WTC11 (cell line): ENCODE measurements at regions not wholly inside any gene's neighbourhood (a gene's known extent, or its start where the extent isn't known, plus 50 kb on each side); places are given as distances from the start of the nearest gene placed in this dataset.

Experiments
- ATAC-seq: fragments of 200-7000 bp; cut with Tn5 transposase; 2 replicates; pipeline ENCODE4 v1.10.0; 2021; ENCODE audit warnings: mild to moderate bottlenecking, moderate library complexity
- CTCF ChIA-PET: fragments of 300-600 bp; sonication (Branson Sonifier 250); formaldehyde crosslinking; loops from one replicate; lab custom pipeline; 2021; ENCODE audit warnings: antibody characterized with exemption; lab: Charles Lee
- POLR2A ChIA-PET: fragments of 350-600 bp; sonication (Branson Sonifier 250); formaldehyde crosslinking; loops from one replicate; lab custom pipeline; 2021; ENCODE audit warnings: antibody characterized with exemption; lab: Charles Lee
- DNase-seq: peaks from one replicate; pipeline ENCODE4 v3.0.0; 2021; ENCODE audit warnings: low spot score
- H3K27ac Mint-ChIP-seq: 2 replicates; pipeline ENCODE4 v1.8.0; 2021; ENCODE audit warnings: mixed read lengths
- H3K27me3 Mint-ChIP-seq: 2 replicates; pipeline ENCODE4 v1.8.0; 2021; ENCODE audit warnings: low read depth, mild to moderate bottlenecking, moderate library complexity, mixed read lengths
- H3K36me3 Mint-ChIP-seq: 2 replicates; pipeline ENCODE4 v1.8.0; 2021; ENCODE audit warnings: mixed read lengths
- H3K4me1 Mint-ChIP-seq: 2 replicates; pipeline ENCODE4 v1.8.0; 2022; ENCODE audit warnings: mixed read lengths
- H3K4me3 Mint-ChIP-seq: 2 replicates; pipeline ENCODE4 v1.8.0; 2021; ENCODE audit warnings: mild to moderate bottlenecking, moderate library complexity, mixed read lengths
- H3K9me3 Mint-ChIP-seq: 2 replicates; pipeline ENCODE4 v1.8.0; 2021; ENCODE audit warnings: mixed read lengths
- ATF1 ChIP-seq: sonication (generic); formaldehyde crosslinking; IDR thresholded peaks from 2 replicates; pipeline ENCODE4 v1.8.1; 2023; ENCODE audit warnings: mild to moderate bottlenecking, moderate library complexity, missing genetic modification reagents
- CREM ChIP-seq: sonication (generic); formaldehyde crosslinking; IDR thresholded peaks from 2 replicates; pipeline ENCODE4 v1.8.1; 2022; ENCODE audit warnings: mild to moderate bottlenecking, missing genetic modification reagents, moderate library complexity
- EMX1 ChIP-seq: fragments of 250-450 bp; sonication (Bioruptor Pico); IDR thresholded peaks from 2 replicates; pipeline ENCODE4 v1.8.0; 2021; ENCODE audit warnings: mild to moderate bottlenecking
- FOXP1 ChIP-seq: sonication (generic); formaldehyde crosslinking; IDR thresholded peaks from 2 replicates; pipeline ENCODE4 v1.8.0; 2022; ENCODE audit warnings: missing genetic modification reagents, mild to moderate bottlenecking, moderate library complexity, borderline replicate concordance
- GTF2I ChIP-seq: fragments of 250-450 bp; sonication (Bioruptor Pico); conservative IDR thresholded peaks from 2 replicates; pipeline ENCODE4 v1.4.0; 2021; ENCODE audit warnings: mild to moderate bottlenecking
- HMGA2 ChIP-seq: fragments of 250-450 bp; sonication (Bioruptor Pico); IDR thresholded peaks from 2 replicates; pipeline ENCODE4 v1.4.0; 2021; ENCODE audit warnings: mild to moderate bottlenecking, moderate library complexity
- MXD4 ChIP-seq: fragments of 250-450 bp; sonication (Bioruptor Pico); IDR thresholded peaks from 2 replicates; pipeline ENCODE4 v1.8.0; 2021; ENCODE audit warnings: mild to moderate bottlenecking, moderate library complexity, borderline replicate concordance
- NFYB ChIP-seq: sonication (generic); formaldehyde crosslinking; conservative IDR thresholded peaks from 2 replicates; pipeline ENCODE4 v1.8.0; 2022; ENCODE audit warnings: low read depth, missing genetic modification reagents
- NR3C1 ChIP-seq: sonication (generic); formaldehyde crosslinking; conservative IDR thresholded peaks from 2 replicates; pipeline ENCODE4 v1.8.1; 2023; ENCODE audit warnings: low read depth, mild to moderate bottlenecking, missing genetic modification reagents
- PRRX2 ChIP-seq: fragments of 250-450 bp; sonication (Bioruptor Pico); IDR thresholded peaks from 2 replicates; pipeline ENCODE4 v1.8.0; 2021; ENCODE audit warnings: mild to moderate bottlenecking
- SOX15 ChIP-seq: fragments of 250-450 bp; sonication (Bioruptor Pico); IDR thresholded peaks from 2 replicates; pipeline ENCODE4 v1.9.0; 2021; ENCODE audit warnings: mild to moderate bottlenecking
- ZBTB21 ChIP-seq: sonication (generic); formaldehyde crosslinking; IDR thresholded peaks from 2 replicates; pipeline ENCODE4 v1.8.1; 2023; ENCODE audit warnings: mild to moderate bottlenecking, missing genetic modification reagents, borderline replicate concordance
- ZNF219 ChIP-seq: sonication (generic); formaldehyde crosslinking; IDR thresholded peaks from 2 replicates; pipeline ENCODE4 v1.8.0; 2023; ENCODE audit warnings: missing genetic modification reagents, mild to moderate bottlenecking, borderline replicate concordance
- ZNF263 ChIP-seq: sonication (generic); formaldehyde crosslinking; IDR thresholded peaks from 2 replicates; pipeline ENCODE4 v1.8.1; 2022; ENCODE audit warnings: low read depth, mild to moderate bottlenecking, moderate library complexity, missing genetic modification reagents
- ZNF416 ChIP-seq: fragments of 250-450 bp; sonication (Bioruptor Pico); IDR thresholded peaks from 2 replicates; pipeline ENCODE4 v1.9.0; 2021; ENCODE audit warnings: mild to moderate bottlenecking, inconsistent platforms
- ZNF423 ChIP-seq: fragments of 250-450 bp; sonication (Bioruptor Pico); IDR thresholded peaks from 2 replicates; pipeline ENCODE4 v2.1.2; 2022; ENCODE audit warnings: mild to moderate bottlenecking, moderate library complexity
- ZNF671 ChIP-seq: fragments of 250-450 bp; sonication (Bioruptor Pico); IDR thresholded peaks from 2 replicates; pipeline ENCODE4 v1.8.0; 2021; ENCODE audit warnings: mild to moderate bottlenecking
- TF ChIP-seq, protein P1 (sequence below): fragments of 250-450 bp; sonication (Bioruptor Pico); IDR thresholded peaks from 2 replicates; pipeline ENCODE4 v1.8.0; 2021; ENCODE audit warnings: mild to moderate bottlenecking
- TF ChIP-seq, protein P2 (sequence below): sonication (generic); formaldehyde crosslinking; IDR thresholded peaks from 2 replicates; pipeline ENCODE4 v1.8.1; 2022; ENCODE audit warnings: mild to moderate bottlenecking, missing genetic modification reagents, moderate library complexity, borderline replicate concordance
- TF ChIP-seq, protein P3 (sequence below): sonication (generic); formaldehyde crosslinking; IDR thresholded peaks from 2 replicates; pipeline ENCODE4 v1.8.1; 2022; ENCODE audit warnings: missing genetic modification reagents, borderline replicate concordance
- TF ChIP-seq, protein P4 (sequence below): sonication (generic); formaldehyde crosslinking; IDR thresholded peaks from 2 replicates; pipeline ENCODE4 v1.8.1; 2022; ENCODE audit warnings: low read depth, missing genetic modification reagents, borderline replicate concordance
- TF ChIP-seq, protein P5 (sequence below): fragments of 250-450 bp; sonication (Bioruptor Pico); IDR thresholded peaks from 2 replicates; pipeline ENCODE4 v2.1.2; 2022; ENCODE audit warnings: mild to moderate bottlenecking, moderate library complexity
- TF ChIP-seq, protein P6 (sequence below): sonication (generic); formaldehyde crosslinking; IDR thresholded peaks from 2 replicates; pipeline ENCODE4 v1.8.1; 2022; ENCODE audit warnings: mild to moderate bottlenecking, moderate library complexity, missing genetic modification reagents
- TF ChIP-seq, protein P7 (sequence below): fragments of 250-450 bp; sonication (Bioruptor Pico); IDR thresholded peaks from 2 replicates; pipeline ENCODE4 v1.9.0; 2021; ENCODE audit warnings: moderate library complexity, mild to moderate bottlenecking, inconsistent platforms, borderline replicate concordance

DNA sequence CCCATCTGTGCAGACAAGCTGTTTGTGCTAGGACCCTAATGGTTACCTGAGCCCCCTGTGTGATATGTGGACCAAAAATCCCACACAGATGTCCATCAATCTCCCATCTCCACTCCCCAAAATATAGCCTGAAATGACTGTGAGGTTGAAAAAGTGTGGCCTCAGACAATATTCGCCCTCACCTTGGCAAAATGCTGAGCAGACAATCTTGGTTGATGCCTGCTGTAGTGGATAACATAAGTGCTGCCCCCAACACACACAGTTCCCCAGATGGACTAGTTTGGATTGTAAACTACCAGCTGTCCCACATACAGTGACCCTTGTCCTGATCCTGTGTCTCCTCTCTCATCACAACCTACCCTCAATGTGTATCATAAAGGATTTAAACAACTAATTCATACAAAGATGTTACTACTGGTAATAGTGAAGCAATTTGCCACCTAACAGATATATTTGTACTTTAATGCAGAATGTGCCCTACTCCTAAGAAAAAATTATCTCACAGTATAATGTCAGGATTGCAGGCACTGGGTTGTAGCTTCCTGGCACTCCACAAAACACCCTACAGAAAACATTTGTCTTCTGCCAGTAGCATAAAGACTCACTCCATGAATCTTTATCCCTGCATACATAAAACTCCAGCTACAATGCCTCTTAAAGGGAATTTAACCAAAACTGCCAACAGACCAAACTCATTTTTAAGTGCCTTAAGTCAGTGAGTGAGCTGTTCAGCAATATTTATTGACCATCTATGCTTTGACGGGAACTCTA, 161.6 kb downstream of the FBXO15 start (continued):
- TF ChIP-seq MXD4 (CRISPR knock-in tag) (no peak), SOX15 (no peak), HMGA2 (CRISPR knock-in tag) (no peak), GTF2I (CRISPR knock-in tag) (no peak), ZNF416 (CRISPR knock-in tag) (no peak), ZNF263 (CRISPR knock-in tag) (no peak), EMX1 (CRISPR knock-in tag) (no peak), PRRX2 (CRISPR knock-in tag) (no peak), ATF1 (CRISPR knock-in tag) (no peak), FOXP1 (CRISPR knock-in tag) (no peak), ZNF423 (no peak), ZNF671 (no peak)
- TF ChIP-seq, protein P1, sequence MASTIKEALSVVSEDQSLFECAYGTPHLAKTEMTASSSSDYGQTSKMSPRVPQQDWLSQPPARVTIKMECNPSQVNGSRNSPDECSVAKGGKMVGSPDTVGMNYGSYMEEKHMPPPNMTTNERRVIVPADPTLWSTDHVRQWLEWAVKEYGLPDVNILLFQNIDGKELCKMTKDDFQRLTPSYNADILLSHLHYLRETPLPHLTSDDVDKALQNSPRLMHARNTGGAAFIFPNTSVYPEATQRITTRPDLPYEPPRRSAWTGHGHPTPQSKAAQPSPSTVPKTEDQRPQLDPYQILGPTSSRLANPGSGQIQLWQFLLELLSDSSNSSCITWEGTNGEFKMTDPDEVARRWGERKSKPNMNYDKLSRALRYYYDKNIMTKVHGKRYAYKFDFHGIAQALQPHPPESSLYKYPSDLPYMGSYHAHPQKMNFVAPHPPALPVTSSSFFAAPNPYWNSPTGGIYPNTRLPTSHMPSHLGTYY (CRISPR knock-in tag), result no peak
- TF ChIP-seq, protein P2, sequence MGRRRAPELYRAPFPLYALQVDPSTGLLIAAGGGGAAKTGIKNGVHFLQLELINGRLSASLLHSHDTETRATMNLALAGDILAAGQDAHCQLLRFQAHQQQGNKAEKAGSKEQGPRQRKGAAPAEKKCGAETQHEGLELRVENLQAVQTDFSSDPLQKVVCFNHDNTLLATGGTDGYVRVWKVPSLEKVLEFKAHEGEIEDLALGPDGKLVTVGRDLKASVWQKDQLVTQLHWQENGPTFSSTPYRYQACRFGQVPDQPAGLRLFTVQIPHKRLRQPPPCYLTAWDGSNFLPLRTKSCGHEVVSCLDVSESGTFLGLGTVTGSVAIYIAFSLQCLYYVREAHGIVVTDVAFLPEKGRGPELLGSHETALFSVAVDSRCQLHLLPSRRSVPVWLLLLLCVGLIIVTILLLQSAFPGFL (CRISPR knock-in tag), result no peak
- TF ChIP-seq, protein P3, sequence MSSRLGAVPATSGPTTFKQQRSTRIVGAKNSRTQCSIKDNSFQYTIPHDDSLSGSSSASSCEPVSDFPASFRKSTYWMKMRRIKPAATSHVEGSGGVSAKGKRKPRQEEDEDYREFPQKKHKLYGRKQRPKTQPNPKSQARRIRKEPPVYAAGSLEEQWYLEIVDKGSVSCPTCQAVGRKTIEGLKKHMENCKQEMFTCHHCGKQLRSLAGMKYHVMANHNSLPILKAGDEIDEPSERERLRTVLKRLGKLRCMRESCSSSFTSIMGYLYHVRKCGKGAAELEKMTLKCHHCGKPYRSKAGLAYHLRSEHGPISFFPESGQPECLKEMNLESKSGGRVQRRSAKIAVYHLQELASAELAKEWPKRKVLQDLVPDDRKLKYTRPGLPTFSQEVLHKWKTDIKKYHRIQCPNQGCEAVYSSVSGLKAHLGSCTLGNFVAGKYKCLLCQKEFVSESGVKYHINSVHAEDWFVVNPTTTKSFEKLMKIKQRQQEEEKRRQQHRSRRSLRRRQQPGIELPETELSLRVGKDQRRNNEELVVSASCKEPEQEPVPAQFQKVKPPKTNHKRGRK, result no peak

DNA sequence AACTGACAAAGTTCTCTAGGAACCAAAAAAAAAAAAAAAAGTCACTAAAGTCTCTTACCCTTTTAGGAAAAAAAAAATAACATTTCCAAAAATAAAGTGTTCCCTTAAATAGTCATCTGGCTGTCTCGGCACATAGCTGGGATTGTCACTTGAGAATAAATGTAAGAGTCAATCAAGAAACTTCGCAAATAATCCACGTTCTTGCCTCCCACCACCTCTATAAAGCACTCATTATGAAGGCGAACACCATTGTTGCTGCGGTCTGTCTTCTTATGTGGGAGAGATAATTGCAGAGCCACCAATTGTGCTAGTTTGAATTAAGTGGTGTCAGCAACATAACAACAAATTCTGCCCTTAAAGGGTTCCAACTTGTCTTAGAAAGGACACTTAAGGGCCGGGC, 163.7 kb downstream of the FBXO15 start:
- no peak for DNase-seq
- peaks cover 19% of the 10 kb centered on the region for H3K9me3 Mint-ChIP-seq
- H3K4me1 Mint-ChIP-seq, result peaks cover 7% of the 10 kb centered on the region; the same call in 1 of the 2 replicates
- no peaks in the 10 kb centered on the region for H3K27me3 Mint-ChIP-seq
- no peak for TF ChIP-seq NFYB (CRISPR knock-in tag)
- no peak for TF ChIP-seq SOX15
- TF ChIP-seq ATF1 (CRISPR knock-in tag), result no peak
- TF ChIP-seq ZNF219 (CRISPR knock-in tag), result no peak
- TF ChIP-seq, protein P4, sequence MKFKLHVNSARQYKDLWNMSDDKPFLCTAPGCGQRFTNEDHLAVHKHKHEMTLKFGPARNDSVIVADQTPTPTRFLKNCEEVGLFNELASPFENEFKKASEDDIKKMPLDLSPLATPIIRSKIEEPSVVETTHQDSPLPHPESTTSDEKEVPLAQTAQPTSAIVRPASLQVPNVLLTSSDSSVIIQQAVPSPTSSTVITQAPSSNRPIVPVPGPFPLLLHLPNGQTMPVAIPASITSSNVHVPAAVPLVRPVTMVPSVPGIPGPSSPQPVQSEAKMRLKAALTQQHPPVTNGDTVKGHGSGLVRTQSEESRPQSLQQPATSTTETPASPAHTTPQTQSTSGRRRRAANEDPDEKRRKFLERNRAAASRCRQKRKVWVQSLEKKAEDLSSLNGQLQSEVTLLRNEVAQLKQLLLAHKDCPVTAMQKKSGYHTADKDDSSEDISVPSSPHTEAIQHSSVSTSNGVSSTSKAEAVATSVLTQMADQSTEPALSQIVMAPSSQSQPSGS (CRISPR knock-in tag), result no peak
- TF ChIP-seq, protein P5, sequence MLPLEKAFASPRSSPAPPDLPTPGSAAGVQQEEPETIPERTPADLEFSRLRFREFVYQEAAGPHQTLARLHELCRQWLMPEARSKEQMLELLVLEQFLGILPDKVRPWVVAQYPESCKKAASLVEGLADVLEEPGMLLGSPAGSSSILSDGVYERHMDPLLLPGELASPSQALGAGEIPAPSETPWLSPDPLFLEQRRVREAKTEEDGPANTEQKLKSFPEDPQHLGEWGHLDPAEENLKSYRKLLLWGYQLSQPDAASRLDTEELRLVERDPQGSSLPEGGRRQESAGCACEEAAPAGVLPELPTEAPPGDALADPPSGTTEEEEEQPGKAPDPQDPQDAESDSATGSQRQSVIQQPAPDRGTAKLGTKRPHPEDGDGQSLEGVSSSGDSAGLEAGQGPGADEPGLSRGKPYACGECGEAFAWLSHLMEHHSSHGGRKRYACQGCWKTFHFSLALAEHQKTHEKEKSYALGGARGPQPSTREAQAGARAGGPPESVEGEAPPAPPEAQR (CRISPR knock-in tag), result no peak
- TF ChIP-seq, protein P6, sequence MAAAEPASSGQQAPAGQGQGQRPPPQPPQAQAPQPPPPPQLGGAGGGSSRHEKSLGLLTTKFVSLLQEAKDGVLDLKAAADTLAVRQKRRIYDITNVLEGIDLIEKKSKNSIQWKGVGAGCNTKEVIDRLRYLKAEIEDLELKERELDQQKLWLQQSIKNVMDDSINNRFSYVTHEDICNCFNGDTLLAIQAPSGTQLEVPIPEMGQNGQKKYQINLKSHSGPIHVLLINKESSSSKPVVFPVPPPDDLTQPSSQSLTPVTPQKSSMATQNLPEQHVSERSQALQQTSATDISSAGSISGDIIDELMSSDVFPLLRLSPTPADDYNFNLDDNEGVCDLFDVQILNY, result no peak
- no peak for TF ChIP-seq HMGA2 (CRISPR knock-in tag)
- TF ChIP-seq, protein P7, sequence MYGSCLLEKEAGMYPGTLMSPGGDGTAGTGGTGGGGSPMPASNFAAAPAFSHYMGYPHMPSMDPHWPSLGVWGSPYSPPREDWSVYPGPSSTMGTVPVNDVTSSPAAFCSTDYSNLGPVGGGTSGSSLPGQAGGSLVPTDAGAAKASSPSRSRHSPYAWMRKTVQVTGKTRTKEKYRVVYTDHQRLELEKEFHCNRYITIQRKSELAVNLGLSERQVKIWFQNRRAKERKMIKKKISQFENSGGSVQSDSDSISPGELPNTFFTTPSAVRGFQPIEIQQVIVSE (CRISPR knock-in tag), result no peak
- TF ChIP-seq ZBTB21, result no peak
- TF ChIP-seq CREM, result no peak
- no peak for TF ChIP-seq NR3C1 (CRISPR knock-in tag)
- TF ChIP-seq ZNF263 (CRISPR knock-in tag), result no peak
- no peak for TF ChIP-seq ZNF671
- H3K4me3 Mint-ChIP-seq, result no peak overlapping the region
- POLR2A ChIA-PET, result no interaction called here
- no peak for ATAC-seq
- CTCF ChIA-PET, result no interaction called here
- H3K36me3 Mint-ChIP-seq, result peaks cover 19% of the 10 kb centered on the region
- H3K27ac Mint-ChIP-seq, result no peak overlapping the region
